ENCODE measurements at regions not wholly inside any gene's neighbourhood (a gene's known extent, or its start where the extent isn't known, plus 50 kb on each side); places are given as distances from the start of the nearest gene placed in this dataset.

DNA sequence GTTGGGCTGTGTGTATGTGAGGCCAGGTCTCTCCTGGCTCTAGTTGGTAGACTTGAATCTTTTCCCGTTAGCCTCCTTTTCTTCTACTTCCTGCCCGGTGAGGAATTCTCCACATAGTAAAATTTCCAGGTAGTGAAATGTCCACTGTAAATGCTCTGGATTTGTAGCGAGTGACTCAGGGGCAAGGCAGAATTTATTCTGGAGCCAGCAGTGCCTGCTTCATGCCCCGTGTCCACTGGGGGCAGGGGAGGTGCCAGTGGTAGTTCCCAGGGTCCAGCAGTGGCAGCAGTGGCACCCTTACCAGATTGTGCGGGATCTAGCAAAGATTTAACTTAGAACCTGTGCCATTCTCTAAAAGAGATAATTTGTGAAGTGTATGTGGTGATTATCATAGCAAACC, 74.5 kb upstream of the USP24 start:
- TF ChIP-seq EZH2phosphoT487 (IDR thresholded peaks at IDR 0.05; ENCODE audit: borderline replicate concordance): no peak
- TF ChIP-seq, protein P1, sequence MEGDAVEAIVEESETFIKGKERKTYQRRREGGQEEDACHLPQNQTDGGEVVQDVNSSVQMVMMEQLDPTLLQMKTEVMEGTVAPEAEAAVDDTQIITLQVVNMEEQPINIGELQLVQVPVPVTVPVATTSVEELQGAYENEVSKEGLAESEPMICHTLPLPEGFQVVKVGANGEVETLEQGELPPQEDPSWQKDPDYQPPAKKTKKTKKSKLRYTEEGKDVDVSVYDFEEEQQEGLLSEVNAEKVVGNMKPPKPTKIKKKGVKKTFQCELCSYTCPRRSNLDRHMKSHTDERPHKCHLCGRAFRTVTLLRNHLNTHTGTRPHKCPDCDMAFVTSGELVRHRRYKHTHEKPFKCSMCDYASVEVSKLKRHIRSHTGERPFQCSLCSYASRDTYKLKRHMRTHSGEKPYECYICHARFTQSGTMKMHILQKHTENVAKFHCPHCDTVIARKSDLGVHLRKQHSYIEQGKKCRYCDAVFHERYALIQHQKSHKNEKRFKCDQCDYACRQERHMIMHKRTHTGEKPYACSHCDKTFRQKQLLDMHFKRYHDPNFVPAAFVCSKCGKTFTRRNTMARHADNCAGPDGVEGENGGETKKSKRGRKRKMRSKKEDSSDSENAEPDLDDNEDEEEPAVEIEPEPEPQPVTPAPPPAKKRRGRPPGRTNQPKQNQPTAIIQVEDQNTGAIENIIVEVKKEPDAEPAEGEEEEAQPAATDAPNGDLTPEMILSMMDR (conservative IDR thresholded peaks at IDR 0.05; ENCODE audit: low read length): no peak; the same call in 1 of the 2 replicates

Data from Loucy (cell line).